Activated naive CD8-positive, alpha-beta T cell (primary cell): ENCODE measurements at regions not wholly inside any gene's neighbourhood (a gene's known extent, or its start where the extent isn't known, plus 50 kb on each side); places are given as distances from the start of the nearest gene placed in this dataset.
"Not testable (repeated sequence)": the region's sequence is repeated elsewhere in the genome, so short reads cannot be mapped to it uniquely, and the experiment has no call there.

ENCODE experiments used
- H3K27ac Mint-ChIP-seq: one replicate; pipeline ENCODE4 v1.8.0; 2021; ENCODE audit warnings: mixed read lengths
- H3K27me3 Mint-ChIP-seq: one replicate; pipeline ENCODE4 v1.8.0; 2021; ENCODE audit warnings: mixed read lengths
- H3K36me3 Mint-ChIP-seq: one replicate; pipeline ENCODE4 v1.8.0; 2021; ENCODE audit warnings: mixed read lengths
- H3K4me1 Mint-ChIP-seq: one replicate; pipeline ENCODE4 v1.8.0; 2021; ENCODE audit warnings: low read depth, mixed read lengths
- H3K4me3 Mint-ChIP-seq: one replicate; pipeline ENCODE4 v1.8.0; 2021; ENCODE audit warnings: mild to moderate bottlenecking, mixed read lengths
- H3K9me3 Mint-ChIP-seq: one replicate; pipeline ENCODE4 v1.8.0; 2021; ENCODE audit warnings: low read depth, mixed read lengths

- Mint-ChIP-seq H3K9me3 (no peaks in the 10 kb centered on the region), H3K36me3 (no peaks in the 10 kb centered on the region), H3K4me1 (no peaks in the 10 kb centered on the region), H3K4me3 (no peak overlapping the region), H3K27ac (no peak overlapping the region), H3K27me3 (peaks cover 5% of the 10 kb centered on the region)
Observed at GRCh38 chr10:28879246-28879645, 201.9 kb downstream of the BAMBI start.

GRCh38 chr10:28879875-28880682, 202.8 kb downstream of the BAMBI start:
- Mint-ChIP-seq H3K9me3 (no peaks in the 10 kb centered on the region), H3K4me3 (no peak overlapping the region), H3K36me3 (no peaks in the 10 kb centered on the region), H3K4me1 (no peaks in the 10 kb centered on the region), H3K27me3 (peaks cover 5% of the 10 kb centered on the region), H3K27ac (no peak overlapping the region)

GRCh38 chr10:28880683-28880950, 203.3 kb downstream of the BAMBI start:
- Mint-ChIP-seq H3K9me3 (no peaks in the 10 kb centered on the region), H3K4me3 (no peak overlapping the region), H3K27ac (no peak overlapping the region), H3K27me3 (peaks cover 5% of the 10 kb centered on the region), H3K4me1 (no peaks in the 10 kb centered on the region), H3K36me3 (no peaks in the 10 kb centered on the region)

GRCh38 chr10:28881171-28881882, 204.0 kb downstream of the BAMBI start:
- H3K27me3 Mint-ChIP-seq, result peaks cover 3% of the 10 kb centered on the region
- no peak overlapping the region for H3K27ac Mint-ChIP-seq
- no peaks in the 10 kb centered on the region for H3K9me3 Mint-ChIP-seq
- H3K4me3 Mint-ChIP-seq, result no peak overlapping the region
- no peaks in the 10 kb centered on the region for H3K36me3 Mint-ChIP-seq
- H3K4me1 Mint-ChIP-seq, result no peaks in the 10 kb centered on the region

- Mint-ChIP-seq H3K27me3 (peaks cover 2% of the 10 kb centered on the region), H3K4me3 (no peak overlapping the region), H3K27ac (no peak overlapping the region), H3K36me3 (no peaks in the 10 kb centered on the region), H3K9me3 (no peaks in the 10 kb centered on the region), H3K4me1 (no peaks in the 10 kb centered on the region)
Observed at GRCh38 chr10:28883741-28884423, 206.6 kb downstream of the BAMBI start.

- Mint-ChIP-seq H3K9me3 (no peaks in the 10 kb centered on the region), H3K4me3 (no peak overlapping the region), H3K27ac (no peak overlapping the region), H3K27me3 (no peaks in the 10 kb centered on the region), H3K36me3 (no peaks in the 10 kb centered on the region), H3K4me1 (no peaks in the 10 kb centered on the region)
Observed at GRCh38 chr10:28890121-28890950, 213.0 kb downstream of the BAMBI start.

- no peaks in the 10 kb centered on the region for H3K27me3 Mint-ChIP-seq
- H3K36me3 Mint-ChIP-seq, result no peaks in the 10 kb centered on the region
- no peaks in the 10 kb centered on the region for H3K4me1 Mint-ChIP-seq
- H3K4me3 Mint-ChIP-seq, result no peak overlapping the region
- H3K9me3 Mint-ChIP-seq, result no peaks in the 10 kb centered on the region
- no peak overlapping the region for H3K27ac Mint-ChIP-seq
Observed at GRCh38 chr10:28891058-28891713, 213.9 kb downstream of the BAMBI start.

GRCh38 chr10:28892818-28893547, 215.7 kb downstream of the BAMBI start:
- Mint-ChIP-seq H3K9me3 (no peaks in the 10 kb centered on the region), H3K4me1 (no peaks in the 10 kb centered on the region), H3K27me3 (no peaks in the 10 kb centered on the region), H3K36me3 (no peaks in the 10 kb centered on the region), H3K4me3 (no peak overlapping the region), H3K27ac (no peak overlapping the region)

- Mint-ChIP-seq H3K27ac (no peak overlapping the region), H3K4me1 (no peaks in the 10 kb centered on the region), H3K27me3 (no peaks in the 10 kb centered on the region), H3K9me3 (no peaks in the 10 kb centered on the region), H3K4me3 (no peak overlapping the region), H3K36me3 (no peaks in the 10 kb centered on the region)
Observed at GRCh38 chr10:28894146-28894545, 216.8 kb downstream of the BAMBI start.

- H3K36me3 Mint-ChIP-seq, H3K9me3 Mint-ChIP-seq, H3K4me3 Mint-ChIP-seq, H3K27ac Mint-ChIP-seq, H3K4me1 Mint-ChIP-seq, H3K27me3 Mint-ChIP-seq: not testable (repeated sequence)
Observed at GRCh38 chr10:28895671-28896070, 218.3 kb downstream of the BAMBI start.

GRCh38 chr10:28896791-28897409, 219.6 kb downstream of the BAMBI start:
- not testable (repeated sequence) for H3K36me3 Mint-ChIP-seq, H3K4me1 Mint-ChIP-seq

GRCh38 chr10:28897617-28898464, 220.5 kb downstream of the BAMBI start:
- H3K27me3 Mint-ChIP-seq, result no peaks in the 10 kb centered on the region

More at GRCh38 chr10:28896791-28897409, 219.6 kb downstream of the BAMBI start:
- not testable (repeated sequence) for H3K27me3 Mint-ChIP-seq, H3K9me3 Mint-ChIP-seq, H3K4me3 Mint-ChIP-seq, H3K27ac Mint-ChIP-seq

GRCh38 chr10:28902215-28902614, 224.9 kb downstream of the BAMBI start:
- no peaks in the 10 kb centered on the region for H3K4me1 Mint-ChIP-seq
- no peak overlapping the region for H3K4me3 Mint-ChIP-seq
- H3K9me3 Mint-ChIP-seq, result no peaks in the 10 kb centered on the region
- H3K27me3 Mint-ChIP-seq, result no peaks in the 10 kb centered on the region
- no peaks in the 10 kb centered on the region for H3K36me3 Mint-ChIP-seq
- no peak overlapping the region for H3K27ac Mint-ChIP-seq

More at GRCh38 chr10:28897617-28898464, 220.5 kb downstream of the BAMBI start:
- H3K4me3 Mint-ChIP-seq, result no peak overlapping the region
- H3K27ac Mint-ChIP-seq, result no peak overlapping the region
- no peaks in the 10 kb centered on the region for H3K36me3 Mint-ChIP-seq
- no peaks in the 10 kb centered on the region for H3K4me1 Mint-ChIP-seq
- no peaks in the 10 kb centered on the region for H3K9me3 Mint-ChIP-seq
